AG09309 (cell line): ENCODE measurements at regions not wholly inside any gene's neighbourhood (a gene's known extent, or its start where the extent isn't known, plus 50 kb on each side); places are given as distances from the start of the nearest gene placed in this dataset.
"Not testable (repeated sequence)": the region's sequence is repeated elsewhere in the genome, so short reads cannot be mapped to it uniquely, and the experiment has no call there.

ENCODE experiments used
- DNase-seq: peaks from one replicate; pipeline ENCODE4 v3.0.0-alpha.2; 2010; ENCODE audit warnings: low read depth
- H3K4me3 ChIP-seq: 2 replicates; pipeline ENCODE4 v1.5.1; 2011; ENCODE audit warnings: mild to moderate bottlenecking, low read depth, low read length, moderate library complexity; ENCODE audit not compliant: control insufficient read depth
- CTCF ChIP-seq: IDR thresholded peaks from 2 replicates; pipeline ENCODE4 v1.5.1; 2011; ENCODE audit warnings: mild to moderate bottlenecking, low read depth, low read length, inconsistent platforms; ENCODE audit not compliant: insufficient read depth, control insufficient read depth; ENCODE audit errors: missing control alignments

- TF ChIP-seq CTCF, result no peak
- DNase-seq, result no peak
- no peak overlapping the region for H3K4me3 ChIP-seq
These were observed 134.2 kb upstream of the CPHXL start for GRCh38 chr16:75860326-75861053.

- no peak for TF ChIP-seq CTCF
- no peak overlapping the region for H3K4me3 ChIP-seq
- no peak for DNase-seq
These were observed 135.2 kb upstream of the CPHXL start for GRCh38 chr16:75861311-75862097.

GRCh38 chr16:75862098-75862386, 135.8 kb upstream of the CPHXL start:
- no peak for DNase-seq
- TF ChIP-seq CTCF, result no peak
- no peak overlapping the region for H3K4me3 ChIP-seq

GRCh38 chr16:75864243-75864642, 138.0 kb upstream of the CPHXL start:
- no peak for DNase-seq
- no peak overlapping the region for H3K4me3 ChIP-seq
- TF ChIP-seq CTCF, result no peak

- no peak for TF ChIP-seq CTCF
- no peak overlapping the region for H3K4me3 ChIP-seq
- DNase-seq, result no peak
These were observed 139.4 kb upstream of the CPHXL start for GRCh38 chr16:75865736-75866135.

GRCh38 chr16:75868636-75869632, 142.6 kb upstream of the CPHXL start:
- no peak for DNase-seq
- H3K4me3 ChIP-seq, result no peak overlapping the region
- TF ChIP-seq CTCF, result no peak

GRCh38 chr16:75881280-75881679, 155.0 kb upstream of the CPHXL start:
- DNase-seq, H3K4me3 ChIP-seq: not testable (repeated sequence)
